Cardiac fibroblast (primary cell): ENCODE measurements at regions not wholly inside any gene's neighbourhood (a gene's known extent, or its start where the extent isn't known, plus 50 kb on each side); places are given as distances from the start of the nearest gene placed in this dataset.

Source experiments
- DNase-seq, 2 donors: peaks; one replicate each; pipeline versions ENCODE4 v3.0.0 to v3.0.0-alpha.2; 2010; ENCODE audit warnings: low read depth in 2 of 2
- H3K4me3 ChIP-seq, 2 donors: replicated peaks in 1 of 2; 1 replicate in 1 of 2; 2 replicates in 1 of 2; pipeline ENCODE4 v1.5.1; 2011; ENCODE audit warnings: low read depth in 2 of 2, low read length in 2 of 2, mild to moderate bottlenecking in 2 of 2, moderate library complexity in 1 of 2
- TF ChIP-seq, protein P1 (sequence below): IDR thresholded peaks from one replicate; pipeline ENCODE4 v1.5.1; 2011; ENCODE audit warnings: low read depth, mild to moderate bottlenecking, low read length, inconsistent platforms

DNA sequence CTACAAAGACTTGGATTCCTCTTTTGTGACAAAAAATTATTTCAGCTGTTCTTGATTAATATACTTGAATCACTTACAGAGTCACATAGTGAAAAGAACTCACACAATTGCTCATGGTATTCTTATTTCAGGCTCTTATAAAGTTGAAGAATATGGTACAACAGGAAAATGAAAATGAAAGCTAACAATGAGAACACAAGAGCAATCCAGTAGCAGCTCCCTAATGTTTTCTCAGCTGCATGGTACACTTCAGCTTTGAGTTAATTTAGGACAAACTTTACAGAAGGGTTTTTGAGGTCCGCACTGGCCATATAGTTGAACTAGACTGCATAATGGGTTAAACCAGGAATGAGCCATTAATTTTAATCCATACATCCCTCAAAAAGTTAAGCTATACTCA lies 1261.8 kb downstream of the SLITRK5 start:
- TF ChIP-seq, protein P1, sequence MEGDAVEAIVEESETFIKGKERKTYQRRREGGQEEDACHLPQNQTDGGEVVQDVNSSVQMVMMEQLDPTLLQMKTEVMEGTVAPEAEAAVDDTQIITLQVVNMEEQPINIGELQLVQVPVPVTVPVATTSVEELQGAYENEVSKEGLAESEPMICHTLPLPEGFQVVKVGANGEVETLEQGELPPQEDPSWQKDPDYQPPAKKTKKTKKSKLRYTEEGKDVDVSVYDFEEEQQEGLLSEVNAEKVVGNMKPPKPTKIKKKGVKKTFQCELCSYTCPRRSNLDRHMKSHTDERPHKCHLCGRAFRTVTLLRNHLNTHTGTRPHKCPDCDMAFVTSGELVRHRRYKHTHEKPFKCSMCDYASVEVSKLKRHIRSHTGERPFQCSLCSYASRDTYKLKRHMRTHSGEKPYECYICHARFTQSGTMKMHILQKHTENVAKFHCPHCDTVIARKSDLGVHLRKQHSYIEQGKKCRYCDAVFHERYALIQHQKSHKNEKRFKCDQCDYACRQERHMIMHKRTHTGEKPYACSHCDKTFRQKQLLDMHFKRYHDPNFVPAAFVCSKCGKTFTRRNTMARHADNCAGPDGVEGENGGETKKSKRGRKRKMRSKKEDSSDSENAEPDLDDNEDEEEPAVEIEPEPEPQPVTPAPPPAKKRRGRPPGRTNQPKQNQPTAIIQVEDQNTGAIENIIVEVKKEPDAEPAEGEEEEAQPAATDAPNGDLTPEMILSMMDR = no peak
- H3K4me3 ChIP-seq = no peak overlapping the region
- no peak for DNase-seq

DNA sequence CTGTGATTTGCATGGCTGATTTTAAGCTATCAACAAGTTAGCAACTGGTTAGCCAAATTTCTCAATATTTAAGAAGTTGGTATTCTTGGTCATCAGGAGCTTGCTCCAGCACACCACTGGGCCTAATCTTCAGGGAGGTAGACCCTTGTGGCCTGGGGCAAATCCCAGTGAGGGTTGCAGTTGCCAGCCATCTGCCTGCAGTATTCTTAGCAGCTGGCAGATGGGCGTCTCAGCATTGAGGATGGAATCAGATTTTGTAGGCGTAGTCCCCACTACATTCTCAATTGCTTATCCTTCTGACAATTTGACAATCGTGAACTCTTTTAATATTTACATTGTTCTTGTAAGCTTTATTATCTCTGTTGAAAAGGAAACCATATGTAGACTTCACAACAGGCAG lies 1266.2 kb downstream of the SLITRK5 start:
- DNase-seq = no peak
- TF ChIP-seq, protein P1 = no peak
- no peak overlapping the region for H3K4me3 ChIP-seq

DNA sequence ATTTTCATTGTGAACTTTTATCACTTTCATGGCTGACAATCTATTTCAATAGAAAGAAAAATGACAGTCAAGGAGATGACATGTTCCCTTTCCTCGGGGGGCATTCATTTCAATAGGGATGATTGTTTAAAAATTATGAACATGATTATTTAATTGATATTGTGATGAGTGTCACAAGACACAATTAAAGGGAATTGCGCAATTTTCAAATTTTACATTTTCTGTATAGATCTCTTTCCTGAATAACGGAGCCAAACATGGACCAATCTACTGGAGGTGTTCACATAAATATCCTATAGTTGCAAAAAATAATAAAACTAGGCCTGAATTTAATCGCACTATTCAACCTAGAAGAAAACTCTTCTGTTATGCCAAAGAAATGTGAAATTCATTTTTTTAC lies 1274.6 kb downstream of the SLITRK5 start:
- TF ChIP-seq, protein P1 = no peak
- H3K4me3 ChIP-seq = no peak overlapping the region
- no peak for DNase-seq

DNA sequence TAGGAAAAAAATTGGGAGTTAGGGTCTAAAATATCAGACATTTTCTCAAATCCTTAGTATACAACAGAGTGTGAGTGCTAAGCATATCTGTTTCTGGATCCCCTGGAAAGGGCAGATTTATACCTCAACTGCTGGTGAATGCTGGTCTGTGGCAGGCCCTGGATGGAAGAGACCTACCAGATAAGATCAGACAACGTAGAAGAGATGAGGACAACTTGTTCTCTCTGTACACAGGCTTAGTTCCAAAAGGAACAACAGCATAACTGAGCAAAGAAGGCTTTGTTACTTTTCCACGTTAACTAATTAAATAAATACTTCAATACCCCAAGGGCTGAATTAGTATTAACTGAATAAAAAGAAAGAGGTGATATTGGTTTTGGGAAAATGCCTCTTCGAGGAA lies 1277.3 kb downstream of the SLITRK5 start:
- DNase-seq = no peak
- no peak overlapping the region for H3K4me3 ChIP-seq
- TF ChIP-seq, protein P1 = no peak

DNA sequence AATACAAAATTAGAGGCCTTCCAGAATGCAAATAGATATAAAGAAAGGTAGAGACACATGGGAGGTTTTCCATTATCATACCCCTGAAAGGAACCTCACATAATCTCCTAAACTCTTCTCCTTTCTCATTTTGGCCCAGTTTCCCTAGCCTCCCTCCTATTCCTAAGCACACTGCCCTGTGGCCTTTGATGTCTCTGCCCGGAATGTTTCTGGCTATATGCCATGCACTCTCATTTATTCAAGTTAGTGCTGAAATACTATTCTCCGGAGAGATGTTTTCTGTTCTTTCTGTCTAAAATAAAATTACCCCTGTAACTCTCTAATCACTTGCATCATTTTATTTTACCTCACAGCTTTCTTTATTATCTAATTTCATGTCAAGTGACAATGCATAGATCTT lies 1287.7 kb downstream of the SLITRK5 start:
- DNase-seq = no peak
- no peak overlapping the region for H3K4me3 ChIP-seq
- TF ChIP-seq, protein P1 = no peak

DNA sequence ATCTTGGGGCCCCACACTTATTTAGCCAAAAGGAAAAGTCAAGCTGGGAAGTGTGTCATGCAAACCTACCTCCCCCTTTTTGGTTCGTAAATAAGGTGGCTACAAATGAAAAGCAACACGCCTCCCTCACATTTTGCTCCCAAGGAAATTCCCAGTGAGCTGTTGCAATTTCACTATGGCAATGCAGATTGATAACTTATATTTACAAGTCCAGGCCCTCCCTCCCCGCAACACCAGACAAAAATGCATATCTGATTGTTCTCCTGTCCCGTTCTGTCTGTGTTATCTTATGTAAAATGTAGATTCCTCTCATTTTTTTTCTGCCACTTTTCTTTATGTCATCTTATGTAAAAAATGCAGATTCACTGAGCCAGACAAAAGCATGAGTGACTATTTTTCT lies 1305.3 kb downstream of the SLITRK5 start:
- TF ChIP-seq, protein P1 = no peak
- H3K4me3 ChIP-seq = no peak overlapping the region
- DNase-seq = no peak

DNA sequence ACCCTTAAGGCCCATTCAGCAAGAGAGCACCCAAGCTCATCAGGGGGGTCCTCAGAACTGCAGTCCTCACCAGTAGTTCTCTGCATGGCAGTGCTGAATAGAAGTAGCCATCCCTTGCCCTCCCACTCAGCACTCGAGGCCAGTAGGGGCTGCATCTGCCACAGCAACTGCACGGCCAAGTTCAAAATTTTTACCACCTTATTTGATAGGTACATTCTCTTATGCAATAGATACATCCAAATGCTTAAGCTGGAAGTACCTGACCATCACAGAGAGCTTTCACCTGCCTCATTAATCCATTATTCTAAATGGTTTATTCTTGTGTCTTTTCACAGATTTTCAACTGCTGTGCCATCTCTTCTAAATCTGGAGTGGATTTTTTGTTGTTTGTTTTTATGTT lies 1307.4 kb downstream of the SLITRK5 start:
- no peak for DNase-seq
- H3K4me3 ChIP-seq = no peak overlapping the region
- TF ChIP-seq, protein P1 = no peak
